ENCODE measurements at regions not wholly inside any gene's neighbourhood (a gene's known extent, or its start where the extent isn't known, plus 50 kb on each side); places are given as distances from the start of the nearest gene placed in this dataset.

DNA sequence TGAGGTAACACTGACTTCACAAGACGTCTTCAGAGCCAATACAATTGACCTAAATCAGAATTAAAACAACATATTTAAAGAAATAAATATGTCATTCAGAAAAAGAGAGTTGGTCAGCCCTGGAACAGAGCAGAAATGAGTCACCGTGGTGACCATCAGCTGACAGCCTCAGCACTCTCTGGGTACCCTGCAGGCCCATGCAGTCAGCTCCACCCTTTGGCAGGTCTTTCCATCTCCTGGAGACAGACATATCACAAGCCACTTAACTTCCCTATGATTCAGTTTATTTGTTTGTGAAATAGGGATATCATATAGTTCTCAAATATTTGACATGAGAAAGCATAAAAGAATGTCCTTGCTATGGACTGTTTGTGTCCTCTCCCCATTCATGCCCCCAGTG is 151.6 kb upstream of the MEF2C start:
- no peaks in the 10 kb centered on the region for H3K36me3 ChIP-seq (ENCODE audit: control insufficient read depth in 2 of 2, extremely low read depth in 1 of 2, insufficient read depth in 2 of 2, low read length in 2 of 2)
- ChIA-PET POLR2A (no interaction called here), CTCF (interaction anchor here (0.7 kb wide), 1 partner anchor 48 kb away, joined by 4 read pairs; no protein-coding TSS in a partner anchor)
- no peak for DNase-seq (ENCODE audit: low read depth, low spot score)
- no peak overlapping the region for H3K27ac ChIP-seq (ENCODE audit: insufficient read depth, low read depth, low read length)
- intact Hi-C loops (cut with micrococcal nuclease) (no loop called here), dilution Hi-C loops (cut with MboI; ENCODE audit: extremely low pct_ligation_motif_present, low sequenced_read_pairs) (no loop called here)
- H3K4me1 ChIP-seq (ENCODE audit: control insufficient read depth, extremely low read depth, insufficient read depth, low read length): no peaks in the 10 kb centered on the region
- no peak for FAIRE-seq
- no peaks in the 10 kb centered on the region for H3K9me1 ChIP-seq (replicated peaks; ENCODE audit: control insufficient read depth, extremely low read depth, insufficient read depth, low read length)
- no TSS peak for BruUV-seq (replicated peaks)
- H4K20me1 ChIP-seq (replicated peaks; ENCODE audit: control insufficient read depth, extremely low read depth, insufficient read depth, low read length): no peaks in the 10 kb centered on the region
- no peak overlapping the region for H3K9ac ChIP-seq (replicated peaks; ENCODE audit: extremely low read depth, insufficient read depth, low read length)
- H3K27me3 ChIP-seq (ENCODE audit: control insufficient read depth in 2 of 2, insufficient read depth in 2 of 2, low read length in 2 of 2): no peaks in the 10 kb centered on the region
- no peak overlapping the region for H3K4me2 ChIP-seq (ENCODE audit: insufficient read depth, low read length)
- no peaks in the 10 kb centered on the region for H3K9me3 ChIP-seq (replicated peaks; ENCODE audit: control insufficient read depth, insufficient read depth, low read length)
- TF ChIP-seq, protein P1, sequence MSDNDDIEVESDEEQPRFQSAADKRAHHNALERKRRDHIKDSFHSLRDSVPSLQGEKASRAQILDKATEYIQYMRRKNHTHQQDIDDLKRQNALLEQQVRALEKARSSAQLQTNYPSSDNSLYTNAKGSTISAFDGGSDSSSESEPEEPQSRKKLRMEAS (IDR thresholded peaks at IDR 0.05; ENCODE audit: insufficient read depth, insufficient read length): no peak
- TF ChIP-seq FOS (IDR thresholded peaks at IDR 0.05; ENCODE audit: borderline replicate concordance, insufficient read depth, low read length) (no peak), GATA2 (IDR thresholded peaks at IDR 0.05; ENCODE audit: insufficient read depth, insufficient read length, low read depth, low read length) (no peak), MYC (IDR thresholded peaks at IDR 0.05; ENCODE audit: low read depth, low read length) (no peak), JUN (IDR thresholded peaks at IDR 0.05; ENCODE audit: borderline replicate concordance, insufficient read depth, insufficient read length, low read depth) (no peak), EZH2 (IDR thresholded peaks at IDR 0.05; ENCODE audit: borderline replicate concordance, low read depth, low read length, severe bottlenecking) (no peak), POLR2A (IDR thresholded peaks at IDR 0.05; ENCODE audit: low read depth, low read length) (no peak), POLR2AphosphoS5 (IDR thresholded peaks at IDR 0.05; ENCODE audit: insufficient read depth, low read depth, low read length) (no peak)
- TF ChIP-seq, protein P2, sequence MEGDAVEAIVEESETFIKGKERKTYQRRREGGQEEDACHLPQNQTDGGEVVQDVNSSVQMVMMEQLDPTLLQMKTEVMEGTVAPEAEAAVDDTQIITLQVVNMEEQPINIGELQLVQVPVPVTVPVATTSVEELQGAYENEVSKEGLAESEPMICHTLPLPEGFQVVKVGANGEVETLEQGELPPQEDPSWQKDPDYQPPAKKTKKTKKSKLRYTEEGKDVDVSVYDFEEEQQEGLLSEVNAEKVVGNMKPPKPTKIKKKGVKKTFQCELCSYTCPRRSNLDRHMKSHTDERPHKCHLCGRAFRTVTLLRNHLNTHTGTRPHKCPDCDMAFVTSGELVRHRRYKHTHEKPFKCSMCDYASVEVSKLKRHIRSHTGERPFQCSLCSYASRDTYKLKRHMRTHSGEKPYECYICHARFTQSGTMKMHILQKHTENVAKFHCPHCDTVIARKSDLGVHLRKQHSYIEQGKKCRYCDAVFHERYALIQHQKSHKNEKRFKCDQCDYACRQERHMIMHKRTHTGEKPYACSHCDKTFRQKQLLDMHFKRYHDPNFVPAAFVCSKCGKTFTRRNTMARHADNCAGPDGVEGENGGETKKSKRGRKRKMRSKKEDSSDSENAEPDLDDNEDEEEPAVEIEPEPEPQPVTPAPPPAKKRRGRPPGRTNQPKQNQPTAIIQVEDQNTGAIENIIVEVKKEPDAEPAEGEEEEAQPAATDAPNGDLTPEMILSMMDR (IDR thresholded peaks at IDR 0.05; ENCODE audit: extremely low read depth in 1 of 2, insufficient read depth in 1 of 2, low read depth in 1 of 2, low read length in 2 of 2): no peak
- no peak overlapping the region for H3K4me3 ChIP-seq (replicated peaks in 1 of 3; ENCODE audit: insufficient read depth in 1 of 3, low read depth in 1 of 3, low read length in 3 of 3)
- no peaks in the 10 kb centered on the region for H3K79me2 ChIP-seq (ENCODE audit: control insufficient read depth, insufficient read depth, low read length)
- no peak overlapping the region for H2AFZ ChIP-seq (ENCODE audit: low read depth, low read length)

Data from endothelial cell of umbilical vein (primary cell).